GM23338 (cell line): ENCODE measurements at regions not wholly inside any gene's neighbourhood (a gene's known extent, or its start where the extent isn't known, plus 50 kb on each side); places are given as distances from the start of the nearest gene placed in this dataset.

ENCODE experiments used
- ATAC-seq: fragments of 200-7000 bp; cut with Tn5 transposase; 3 replicates; pipeline ENCODE4 v1.9.1; 2020
- DNase-seq: peaks from one replicate; pipeline ENCODE4 v3.0.0-alpha.2; 2015; ENCODE audit warnings: low spot score
- H2AFZ ChIP-seq: fragments of 200-600 bp; sonication (generic); 2 replicates; pipeline ENCODE4 v1.8.0; 2016; ENCODE audit warnings: antibody characterized with exemption, mild to moderate bottlenecking, moderate library complexity
- H3F3A ChIP-seq: fragments of 200-600 bp; sonication (generic); replicated peaks from 2 replicates; pipeline ENCODE4 v1.8.0; 2017; ENCODE audit warnings: antibody characterized with exemption, mixed run types, low read depth
- H3K27ac ChIP-seq: fragments of 200-600 bp; sonication (generic); 2 replicates; pipeline ENCODE4 v1.6.1; 2016; ENCODE audit warnings: low read depth
- H3K27me3 ChIP-seq: fragments of 200-600 bp; sonication (generic); 2 replicates; pipeline ENCODE4 v1.8.0; 2016; ENCODE audit warnings: mild to moderate bottlenecking, mixed run types, moderate library complexity; ENCODE audit not compliant: insufficient read depth
- H3K36me3 ChIP-seq: fragments of 200-600 bp; sonication (generic); 2 replicates; pipeline ENCODE4 v1.8.0; 2016; ENCODE audit warnings: mild to moderate bottlenecking; ENCODE audit not compliant: insufficient read depth
- H3K4me1 ChIP-seq: fragments of 200-600 bp; sonication (generic); 2 replicates; pipeline ENCODE4 v1.8.0; 2016; ENCODE audit warnings: mild to moderate bottlenecking, moderate library complexity; ENCODE audit not compliant: insufficient read depth
- H3K4me2 ChIP-seq: fragments of 200-600 bp; sonication (generic); 2 replicates; pipeline ENCODE4 v1.7.1; 2017; ENCODE audit warnings: mixed run types
- H3K4me3 ChIP-seq: fragments of 200-600 bp; sonication (generic); 2 replicates; pipeline ENCODE4 v1.6.1; 2016; ENCODE audit warnings: mixed run types
- H3K79me2 ChIP-seq: fragments of 200-600 bp; sonication (generic); replicated peaks from 2 replicates; pipeline ENCODE4 v1.8.0; 2017; ENCODE audit warnings: mild to moderate bottlenecking; ENCODE audit not compliant: insufficient read depth
- H3K9me2 ChIP-seq: fragments of 200-600 bp; sonication (generic); 2 replicates; pipeline ENCODE4 v1.8.0; 2017; ENCODE audit not compliant: insufficient read depth
- H4K20me1 ChIP-seq: fragments of 200-600 bp; sonication (generic); replicated peaks from 2 replicates; pipeline ENCODE4 v1.8.0; 2017; ENCODE audit warnings: mild to moderate bottlenecking; ENCODE audit not compliant: insufficient read depth
- H3K27ac Mint-ChIP-seq: 2 replicates; pipeline ENCODE4 v1.8.0; 2020; ENCODE audit warnings: inconsistent platforms, mild to moderate bottlenecking, moderate library complexity, mixed read lengths
- H3K27me3 Mint-ChIP-seq: 3 replicates; pipeline ENCODE4 v1.8.0; 2022; ENCODE audit warnings: low read depth, mild to moderate bottlenecking, moderate library complexity, mixed read lengths, inconsistent platforms; ENCODE audit not compliant: insufficient read depth, poor library complexity
- H3K36me3 Mint-ChIP-seq: 3 replicates; pipeline ENCODE4 v1.8.0; 2021; ENCODE audit warnings: low read depth, mild to moderate bottlenecking, inconsistent platforms, moderate library complexity, mixed read lengths
- H3K4me1 Mint-ChIP-seq: 3 replicates; pipeline ENCODE4 v1.8.0; 2020; ENCODE audit warnings: mild to moderate bottlenecking, inconsistent platforms, mixed read lengths
- H3K4me3 Mint-ChIP-seq: 3 replicates; pipeline ENCODE4 v1.8.0; 2021; ENCODE audit warnings: moderate library complexity, mild to moderate bottlenecking, inconsistent platforms, mixed read lengths
- H3K9me3 Mint-ChIP-seq: 3 replicates; pipeline ENCODE4 v1.8.0; 2020; ENCODE audit warnings: moderate library complexity, mild to moderate bottlenecking, inconsistent platforms, mixed read lengths
- CTCF ChIP-seq, 2 experiments: fragments of 200-600 bp in 1 of 2; sonication (generic) in 1 of 2; conservative IDR thresholded peaks; 2 replicates each; pipeline versions ENCODE4 v1.5.1 to v1.6.1; 2016 to 2017; ENCODE audit warnings: antibody characterized with exemption in 2 of 2, low read depth in 2 of 2, mild to moderate bottlenecking in 2 of 2, moderate library complexity in 1 of 2
- ETS1 ChIP-seq: IDR thresholded peaks from 2 replicates; pipeline ENCODE4 v1.6.1; 2016; ENCODE audit warnings: antibody characterized with exemption
- EZH2phosphoT487 ChIP-seq: fragments of 200-600 bp; sonication (generic); IDR thresholded peaks from one replicate; pipeline ENCODE4 v1.8.1; 2018; ENCODE audit warnings: antibody characterized with exemption; ENCODE audit not compliant: unreplicated experiment
- JUNB ChIP-seq: IDR thresholded peaks from one replicate; pipeline ENCODE4 v1.6.1; 2016; ENCODE audit warnings: antibody characterized with exemption; ENCODE audit not compliant: unreplicated experiment
- NANOG ChIP-seq: IDR thresholded peaks from 2 replicates; pipeline ENCODE4 v1.6.1; 2016; ENCODE audit warnings: antibody characterized with exemption, borderline replicate concordance
- POLR2AphosphoS5 ChIP-seq: IDR thresholded peaks from 2 replicates; pipeline ENCODE4 v1.6.1; 2016; ENCODE audit warnings: antibody characterized with exemption, low read depth
- STAT1 ChIP-seq: IDR thresholded peaks from one replicate; pipeline ENCODE4 v1.6.1; 2016; ENCODE audit warnings: antibody characterized with exemption; ENCODE audit not compliant: unreplicated experiment
- ZNF462 ChIP-seq: fragments of 250-450 bp; sonication (Bioruptor Pico); IDR thresholded peaks from 2 replicates; pipeline ENCODE4 v1.5.0; 2020; ENCODE audit warnings: mild to moderate bottlenecking, moderate library complexity

- TF ChIP-seq JUNB: no peak
- no peak for TF ChIP-seq ETS1
- TF ChIP-seq ZNF462: no peak
- no peak for TF ChIP-seq POLR2AphosphoS5
- TF ChIP-seq NANOG: no peak
Observed at GRCh38 chr20:46797206-46797605, 87.8 kb downstream of the SLC2A10 start (continued).

- no peaks in the 10 kb centered on the region for H3K27me3 Mint-ChIP-seq
- Histone ChIP-seq H3K27me3 (no peaks in the 10 kb centered on the region), H3K4me2 (no peak overlapping the region), H3K36me3 (no peaks in the 10 kb centered on the region), H3K9me2 (no peaks in the 10 kb centered on the region), H3K4me1 (no peaks in the 10 kb centered on the region; the same call in 1 of the 2 replicates), H4K20me1 (no peaks in the 10 kb centered on the region), H3K4me3 (no peak overlapping the region), H2AFZ (no peak overlapping the region), H3F3A (no peaks in the 10 kb centered on the region), H3K79me2 (no peaks in the 10 kb centered on the region), H3K27ac (no peak overlapping the region)
- DNase-seq (no peak), ATAC-seq (no peak)
- TF ChIP-seq STAT1 (no peak), CTCF (conservative IDR thresholded peaks at IDR 0.05; ENCODE audit: low read depth in 2 of 2) (no peak), EZH2phosphoT487 (no peak)
- peaks cover 6% of the 10 kb centered on the region; the same call in 2 of the 3 replicates for H3K4me1 Mint-ChIP-seq
- no peaks in the 10 kb centered on the region for H3K36me3 Mint-ChIP-seq
- no peaks in the 10 kb centered on the region for H3K9me3 Mint-ChIP-seq
- H3K4me3 Mint-ChIP-seq: no peak overlapping the region
- H3K27ac Mint-ChIP-seq: no peak overlapping the region
Observed at GRCh38 chr20:46798430-46798829, 89.0 kb downstream of the SLC2A10 start.
